ENCODE measurements at regions not wholly inside any gene's neighbourhood (a gene's known extent, or its start where the extent isn't known, plus 50 kb on each side); places are given as distances from the start of the nearest gene placed in this dataset.

GRCh38 chr16:27645396-27645795 is 95.5 kb downstream of the KATNIP start:
- Mint-ChIP-seq H3K27ac (no peak overlapping the region), H3K27me3 (no peaks in the 10 kb centered on the region), H3K4me3 (no peak overlapping the region), H3K36me3 (ENCODE audit: low read depth) (peaks cover 14% of the 10 kb centered on the region), H3K4me1 (ENCODE audit: low read depth) (no peaks in the 10 kb centered on the region), H3K9me3 (no peaks in the 10 kb centered on the region)
- ATAC-seq (ENCODE audit: poor library complexity) (no peak), DNase-seq (no peak)
- TF ChIP-seq CTCF (IDR thresholded peaks at IDR 0.05), result no peak
- Histone ChIP-seq H3K9me3 (ENCODE audit: control insufficient read depth in 1 of 2, insufficient read depth in 1 of 2, low read length in 2 of 2) (peaks cover 0 to 12% of the 10 kb centered on the region in 2 experiments), H3K4me3 (ENCODE audit: low read length) (no peak overlapping the region), H3K27ac (ENCODE audit: low read depth in 1 of 2, low read length in 2 of 2) (no peak overlapping the region), H3K4me1 (ENCODE audit: insufficient read depth, low read length) (no peaks in the 10 kb centered on the region), H3K27me3 (ENCODE audit: control insufficient read depth in 1 of 2, insufficient read depth in 2 of 2, low read length in 2 of 2) (no peaks in the 10 kb centered on the region), H3K36me3 (ENCODE audit: insufficient read depth, low read length) (peaks cover 3% of the 10 kb centered on the region)
- ChIA-PET CTCF (no interaction called here), POLR2A (no interaction called here)
- intact Hi-C loops (cut with DNase I, micrococcal nuclease), result no loop called here

- intact Hi-C loops (cut with DNase I, micrococcal nuclease), result no loop called here
Measured at GRCh38 chr16:27646806-27647205, 96.9 kb downstream of the KATNIP start.

GRCh38 chr16:27649021-27649420 is 99.1 kb downstream of the KATNIP start:
- POLR2A ChIA-PET, result no interaction called here

More at GRCh38 chr16:27646806-27647205, 96.9 kb downstream of the KATNIP start:
- no peaks in the 10 kb centered on the region for H3K4me1 ChIP-seq (ENCODE audit: insufficient read depth, low read length)
- H3K4me3 ChIP-seq (ENCODE audit: low read length), result no peak overlapping the region
- Mint-ChIP-seq H3K9me3 (no peaks in the 10 kb centered on the region), H3K4me1 (ENCODE audit: low read depth) (no peaks in the 10 kb centered on the region), H3K4me3 (no peak overlapping the region), H3K27me3 (no peaks in the 10 kb centered on the region), H3K36me3 (ENCODE audit: low read depth) (peaks cover 8% of the 10 kb centered on the region), H3K27ac (no peak overlapping the region)
- peaks cover 0 to 1% of the 10 kb centered on the region in 2 experiments for H3K9me3 ChIP-seq (ENCODE audit: control insufficient read depth in 1 of 2, insufficient read depth in 1 of 2, low read length in 2 of 2)
- ChIA-PET CTCF (no interaction called here), POLR2A (no interaction called here)
- no peak overlapping the region for H3K27ac ChIP-seq (ENCODE audit: low read depth in 1 of 2, low read length in 2 of 2)
- DNase-seq (no peak), ATAC-seq (ENCODE audit: poor library complexity) (no peak)
- H3K27me3 ChIP-seq (ENCODE audit: control insufficient read depth in 1 of 2, insufficient read depth in 2 of 2, low read length in 2 of 2), result no peaks in the 10 kb centered on the region
- TF ChIP-seq CTCF (IDR thresholded peaks at IDR 0.05), result no peak
- peaks cover 3% of the 10 kb centered on the region for H3K36me3 ChIP-seq (ENCODE audit: insufficient read depth, low read length)

More at GRCh38 chr16:27649021-27649420, 99.1 kb downstream of the KATNIP start:
- no peaks in the 10 kb centered on the region for H3K9me3 Mint-ChIP-seq
- intact Hi-C loops (cut with DNase I, micrococcal nuclease), result no loop called here
- Histone ChIP-seq H3K27ac (ENCODE audit: low read depth in 1 of 2, low read length in 2 of 2) (no peak overlapping the region), H3K9me3 (ENCODE audit: control insufficient read depth in 1 of 2, insufficient read depth in 1 of 2, low read length in 2 of 2) (no peaks in the 10 kb centered on the region), H3K4me1 (ENCODE audit: insufficient read depth, low read length) (no peaks in the 10 kb centered on the region), H3K36me3 (ENCODE audit: insufficient read depth, low read length) (peaks cover 3% of the 10 kb centered on the region), H3K27me3 (ENCODE audit: control insufficient read depth in 1 of 2, insufficient read depth in 2 of 2, low read length in 2 of 2) (no peaks in the 10 kb centered on the region), H3K4me3 (ENCODE audit: low read length) (no peak overlapping the region)
- H3K4me3 Mint-ChIP-seq, result no peak overlapping the region
- H3K4me1 Mint-ChIP-seq (ENCODE audit: low read depth), result no peaks in the 10 kb centered on the region
- no peak overlapping the region for H3K27ac Mint-ChIP-seq
- CTCF ChIA-PET, result no interaction called here
- no peak for TF ChIP-seq CTCF (IDR thresholded peaks at IDR 0.05)
- peaks cover 6% of the 10 kb centered on the region for H3K36me3 Mint-ChIP-seq (ENCODE audit: low read depth)
- H3K27me3 Mint-ChIP-seq, result no peaks in the 10 kb centered on the region
- no peak for DNase-seq
- no peak for ATAC-seq (ENCODE audit: poor library complexity)

All from CD4-positive, alpha-beta T cell (primary cell).